Spleen (tissue), 7 donors: ENCODE measurements at regions not wholly inside any gene's neighbourhood (a gene's known extent, or its start where the extent isn't known, plus 50 kb on each side); places are given as distances from the start of the nearest gene placed in this dataset.

Source experiments
- POLR2A ChIP-seq, 3 donors: fragments of 450-650 bp; IDR thresholded peaks; one replicate each; pipeline ENCODE4 v1.5.1; 2017; ENCODE audit warnings: antibody characterized with exemption in 3 of 3, mild to moderate bottlenecking in 1 of 3
- TF ChIP-seq, protein P1 (sequence below), 11 experiments: fragments of 200-600 bp in 7 of 11; fragments of 450-650 bp in 4 of 11; sonication (generic) in 4 of 11; IDR thresholded peaks in 8 of 11; conservative IDR thresholded peaks in 3 of 11; 1 replicate in 7 of 11; 2 replicates in 4 of 11; pipeline versions ENCODE4 v1.4.0 to v1.8.0; 2016 to 2021; ENCODE audit warnings: antibody characterized with exemption in 11 of 11, inconsistent platforms in 4 of 11, mild to moderate bottlenecking in 1 of 11
- donor health status: DM: no; HTN: no; CAD: no; lungs with moderate emphysema.
- donor health status: DM: no; HTN: no; CAD: no.
- donor health status: DM: no; HTN: no; CAD: no.

DNA sequence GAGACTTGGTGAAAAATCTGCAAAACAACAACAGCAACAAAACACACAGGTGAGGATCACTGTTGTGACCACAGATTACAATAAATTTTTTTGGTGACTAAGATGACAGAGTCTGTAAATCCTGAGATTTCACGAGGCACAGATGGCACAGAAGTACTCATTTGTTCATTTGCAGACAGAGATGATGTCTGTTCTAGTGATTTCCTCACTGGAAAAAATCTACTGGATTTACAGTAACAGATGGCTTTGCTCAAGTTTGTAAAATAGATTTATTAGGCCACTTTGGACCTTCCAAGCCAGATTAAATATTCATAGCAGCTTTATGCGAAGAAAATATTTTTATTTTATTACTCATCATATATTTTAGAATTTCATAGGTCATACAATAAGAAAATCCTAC lies 113.5 kb upstream of the IL6 start:
- TF ChIP-seq, protein P1, sequence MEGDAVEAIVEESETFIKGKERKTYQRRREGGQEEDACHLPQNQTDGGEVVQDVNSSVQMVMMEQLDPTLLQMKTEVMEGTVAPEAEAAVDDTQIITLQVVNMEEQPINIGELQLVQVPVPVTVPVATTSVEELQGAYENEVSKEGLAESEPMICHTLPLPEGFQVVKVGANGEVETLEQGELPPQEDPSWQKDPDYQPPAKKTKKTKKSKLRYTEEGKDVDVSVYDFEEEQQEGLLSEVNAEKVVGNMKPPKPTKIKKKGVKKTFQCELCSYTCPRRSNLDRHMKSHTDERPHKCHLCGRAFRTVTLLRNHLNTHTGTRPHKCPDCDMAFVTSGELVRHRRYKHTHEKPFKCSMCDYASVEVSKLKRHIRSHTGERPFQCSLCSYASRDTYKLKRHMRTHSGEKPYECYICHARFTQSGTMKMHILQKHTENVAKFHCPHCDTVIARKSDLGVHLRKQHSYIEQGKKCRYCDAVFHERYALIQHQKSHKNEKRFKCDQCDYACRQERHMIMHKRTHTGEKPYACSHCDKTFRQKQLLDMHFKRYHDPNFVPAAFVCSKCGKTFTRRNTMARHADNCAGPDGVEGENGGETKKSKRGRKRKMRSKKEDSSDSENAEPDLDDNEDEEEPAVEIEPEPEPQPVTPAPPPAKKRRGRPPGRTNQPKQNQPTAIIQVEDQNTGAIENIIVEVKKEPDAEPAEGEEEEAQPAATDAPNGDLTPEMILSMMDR (IDR thresholded peaks at IDR 0.05 in 8 of 11, conservative IDR thresholded peaks at IDR 0.05 in 3 of 11) = no peak
- no peak for TF ChIP-seq POLR2A (IDR thresholded peaks at IDR 0.05)
